WI38 (cell line): ENCODE measurements at regions not wholly inside any gene's neighbourhood (a gene's known extent, or its start where the extent isn't known, plus 50 kb on each side); places are given as distances from the start of the nearest gene placed in this dataset.

ENCODE experiments used
- H3K4me3 ChIP-seq: 2 replicates; pipeline ENCODE4 v1.5.1; 2011; ENCODE audit warnings: low read depth, mild to moderate bottlenecking, control low read depth, low read length
- TF ChIP-seq, protein P1 (sequence below): IDR thresholded peaks from 2 replicates; pipeline ENCODE4 v1.5.1; 2012; ENCODE audit warnings: low read depth, mild to moderate bottlenecking, control low read depth, low read length

DNA sequence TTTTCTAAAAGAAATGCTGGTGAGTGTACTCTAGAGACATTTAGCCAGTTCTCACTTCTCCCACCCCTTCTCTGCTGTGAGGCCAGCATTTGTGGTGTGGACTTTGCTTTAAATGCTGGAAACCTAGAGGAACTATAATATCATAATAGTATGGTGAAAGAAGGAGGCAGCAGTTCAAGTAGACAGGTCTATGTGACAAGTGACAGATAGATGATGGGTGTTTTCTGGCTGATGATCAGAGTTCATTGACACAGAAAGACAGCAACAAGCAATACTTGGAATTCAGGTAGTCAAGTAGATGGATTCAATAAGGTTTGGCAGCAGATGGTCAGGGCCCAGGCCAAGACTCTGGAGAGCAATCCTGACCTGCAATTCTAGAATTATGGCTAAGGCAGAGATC, 317.5 kb downstream of the PCDH7 start:
- H3K4me3 ChIP-seq = no peak overlapping the region
- TF ChIP-seq, protein P1, sequence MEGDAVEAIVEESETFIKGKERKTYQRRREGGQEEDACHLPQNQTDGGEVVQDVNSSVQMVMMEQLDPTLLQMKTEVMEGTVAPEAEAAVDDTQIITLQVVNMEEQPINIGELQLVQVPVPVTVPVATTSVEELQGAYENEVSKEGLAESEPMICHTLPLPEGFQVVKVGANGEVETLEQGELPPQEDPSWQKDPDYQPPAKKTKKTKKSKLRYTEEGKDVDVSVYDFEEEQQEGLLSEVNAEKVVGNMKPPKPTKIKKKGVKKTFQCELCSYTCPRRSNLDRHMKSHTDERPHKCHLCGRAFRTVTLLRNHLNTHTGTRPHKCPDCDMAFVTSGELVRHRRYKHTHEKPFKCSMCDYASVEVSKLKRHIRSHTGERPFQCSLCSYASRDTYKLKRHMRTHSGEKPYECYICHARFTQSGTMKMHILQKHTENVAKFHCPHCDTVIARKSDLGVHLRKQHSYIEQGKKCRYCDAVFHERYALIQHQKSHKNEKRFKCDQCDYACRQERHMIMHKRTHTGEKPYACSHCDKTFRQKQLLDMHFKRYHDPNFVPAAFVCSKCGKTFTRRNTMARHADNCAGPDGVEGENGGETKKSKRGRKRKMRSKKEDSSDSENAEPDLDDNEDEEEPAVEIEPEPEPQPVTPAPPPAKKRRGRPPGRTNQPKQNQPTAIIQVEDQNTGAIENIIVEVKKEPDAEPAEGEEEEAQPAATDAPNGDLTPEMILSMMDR = no peak

DNA sequence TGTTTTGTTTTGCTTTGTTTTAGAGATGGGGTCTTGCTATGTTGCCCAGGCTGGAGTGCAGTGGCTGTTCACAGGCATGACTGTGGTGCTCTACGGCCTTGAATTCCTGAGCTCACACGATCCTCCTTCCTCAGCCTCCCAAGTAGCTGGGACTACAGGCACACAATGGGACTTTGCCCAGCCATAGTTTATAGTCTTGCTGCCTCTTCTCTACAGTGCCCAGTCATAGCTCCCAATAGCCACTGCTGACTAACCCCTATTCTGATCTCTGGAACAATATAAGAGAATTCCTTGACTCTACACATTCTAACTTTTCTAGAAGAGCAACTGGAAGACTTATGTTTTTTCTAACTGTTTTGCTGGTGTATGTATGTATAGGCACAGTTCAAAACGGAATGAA, 319.2 kb downstream of the PCDH7 start:
- TF ChIP-seq, protein P1 = no peak
- H3K4me3 ChIP-seq = no peak overlapping the region

DNA sequence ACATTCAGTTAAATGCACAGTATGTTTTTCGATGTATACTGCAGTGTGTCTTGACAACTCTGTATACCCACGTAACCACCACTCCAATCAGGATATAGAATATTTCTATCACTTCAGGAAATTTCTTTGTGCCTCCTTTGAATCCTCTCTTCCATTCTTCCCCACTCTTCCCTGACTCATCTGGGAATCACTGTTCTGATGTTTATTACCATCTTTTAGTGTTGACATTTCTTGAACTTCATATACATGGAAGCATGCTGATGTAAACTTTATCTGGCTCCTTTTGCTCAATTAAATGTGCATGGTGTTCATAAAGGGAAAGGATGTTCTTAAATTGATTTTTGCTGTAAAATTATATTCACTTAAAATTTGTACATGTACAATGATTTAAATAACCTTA, 319.9 kb downstream of the PCDH7 start:
- H3K4me3 ChIP-seq = no peak overlapping the region
- TF ChIP-seq, protein P1 = no peak

DNA sequence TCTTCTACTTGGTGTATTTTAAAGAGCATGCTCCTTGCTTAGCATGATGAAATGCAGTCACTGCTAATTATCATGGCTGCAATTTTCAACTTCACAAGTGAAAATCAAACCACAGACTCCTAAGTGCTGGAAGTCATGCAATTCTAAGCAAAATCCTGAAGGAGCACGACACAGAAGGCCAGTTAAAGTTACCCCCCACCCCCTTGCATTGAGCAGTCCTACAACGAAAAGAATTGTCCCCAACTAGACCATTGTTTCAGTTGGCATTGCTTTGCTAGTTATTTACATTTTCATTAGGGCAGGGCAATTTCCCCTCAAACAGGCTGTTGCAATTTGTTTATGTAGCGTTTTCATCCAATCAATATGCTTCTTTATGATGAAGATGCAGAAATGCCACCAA, 321.2 kb downstream of the PCDH7 start:
- TF ChIP-seq, protein P1 = no peak
- H3K4me3 ChIP-seq = no peak overlapping the region

DNA sequence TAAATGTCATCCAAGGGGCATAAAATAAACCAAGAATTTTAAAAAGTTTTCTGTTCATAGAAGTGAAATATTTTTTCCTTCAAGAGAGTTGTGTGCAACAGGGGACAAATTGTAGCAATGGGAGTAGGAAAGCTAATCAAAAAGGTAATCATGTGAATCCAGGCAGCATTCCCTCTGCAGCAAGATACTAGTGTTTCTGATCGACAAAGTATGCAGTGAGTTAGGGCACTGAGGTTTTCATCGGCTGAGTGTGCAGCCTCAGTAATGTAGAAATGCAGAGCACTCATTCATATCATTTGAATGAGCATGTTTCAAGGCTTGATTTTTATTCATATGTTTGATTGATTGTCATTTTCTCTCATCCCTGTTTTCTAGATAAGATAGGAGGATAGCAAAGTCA, 321.7 kb downstream of the PCDH7 start:
- H3K4me3 ChIP-seq = no peak overlapping the region
- TF ChIP-seq, protein P1 = no peak

DNA sequence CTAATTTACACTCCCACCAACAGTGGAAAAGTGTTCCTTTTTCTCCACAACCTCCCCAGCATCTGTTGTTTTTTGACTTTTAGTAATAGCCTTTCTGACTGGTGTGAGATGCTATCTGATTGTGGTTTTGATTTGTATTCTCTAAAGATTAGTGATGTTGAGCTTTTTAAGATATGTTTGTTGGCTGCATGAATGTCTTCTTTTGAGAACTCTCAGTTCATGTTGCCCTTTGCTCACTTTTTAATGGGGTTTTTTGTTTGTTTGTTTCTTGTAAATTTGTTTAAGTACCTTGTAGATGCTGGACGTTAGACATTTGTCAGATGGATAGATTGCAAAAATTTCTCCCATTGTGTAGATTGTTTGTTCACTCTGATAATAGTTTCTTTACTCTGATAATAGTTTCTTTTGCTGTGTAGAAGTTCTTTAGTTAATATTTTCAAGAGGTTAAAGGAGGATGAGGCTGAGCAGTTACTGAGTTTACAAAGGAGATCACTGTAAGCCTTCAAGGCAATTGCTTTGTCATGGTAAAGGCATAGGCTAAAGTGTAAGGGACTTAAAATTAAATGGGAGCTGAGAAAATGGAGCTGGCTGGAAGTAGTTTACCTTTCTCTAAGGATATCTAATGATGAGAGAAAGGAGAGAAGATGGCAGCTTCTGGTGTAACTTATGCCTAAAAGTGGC, 323.4 kb downstream of the PCDH7 start:
- TF ChIP-seq, protein P1 = no peak
- H3K4me3 ChIP-seq = no peak overlapping the region

DNA sequence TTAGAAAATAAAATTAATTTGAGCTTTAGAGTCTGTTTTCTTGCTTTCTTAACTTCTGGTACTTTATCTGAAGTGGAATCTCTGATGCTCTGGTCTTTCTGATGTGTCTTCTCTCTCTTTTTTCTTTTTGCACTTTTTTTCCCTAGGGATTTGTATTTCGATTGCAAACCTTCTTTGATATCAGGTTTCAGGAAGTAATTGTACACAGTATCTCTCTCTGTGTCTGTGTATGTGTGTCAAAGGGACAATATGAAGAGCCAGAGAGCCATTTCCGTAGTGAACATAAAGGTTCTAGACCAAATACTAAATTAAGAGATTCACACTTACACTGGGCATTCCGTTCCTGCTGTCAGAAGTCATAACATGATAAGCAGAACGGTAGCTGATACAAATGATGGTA, 325.0 kb downstream of the PCDH7 start:
- no peak overlapping the region for H3K4me3 ChIP-seq
- TF ChIP-seq, protein P1 = no peak
